ENCODE measurements at regions not wholly inside any gene's neighbourhood (a gene's known extent, or its start where the extent isn't known, plus 50 kb on each side); places are given as distances from the start of the nearest gene placed in this dataset.
A peak's percentile ranks its signal among the peaks of the same experiment; 100 is the strongest.

- Histone ChIP-seq H2BK15ac (ENCODE audit: low read depth, poor library complexity, severe bottlenecking) (no peak overlapping the region), H3K4me3 (ENCODE audit: insufficient read depth in 1 of 2, low read depth in 1 of 2, low read length in 2 of 2) (no peak overlapping the region), H3K27ac (ENCODE audit: low read length, poor library complexity, severe bottlenecking) (no peak overlapping the region), H4K91ac (ENCODE audit: low read length) (no peak overlapping the region), H3K27me3 (ENCODE audit: control insufficient read depth in 1 of 2, insufficient read depth in 1 of 2, low read length in 2 of 2) (peaks cover 0 to 2% of the 10 kb centered on the region in 2 experiments), H3K79me1 (replicated peaks; ENCODE audit: low read length, poor library complexity, severe bottlenecking) (no peaks in the 10 kb centered on the region), H3K18ac (ENCODE audit: low read depth in 1 of 2, low read length in 2 of 2) (no peak overlapping the region), H2AFZ (ENCODE audit: low read depth, low read length) (no peak overlapping the region), H2BK120ac (ENCODE audit: low read depth, low read length) (no peak overlapping the region), H3K4me2 (ENCODE audit: low read length, poor library complexity, severe bottlenecking) (no peak overlapping the region), H3K36me3 (ENCODE audit: control insufficient read depth in 1 of 2, insufficient read depth in 2 of 2, low read depth in 1 of 2, low read length in 2 of 2) (no peaks in the 10 kb centered on the region), H4K8ac (ENCODE audit: low read length) (no peak overlapping the region), H3K4ac (ENCODE audit: low read depth in 1 of 2, low read length in 2 of 2) (no peak overlapping the region), H2AK5ac (ENCODE audit: low read length, severe bottlenecking) (no peak overlapping the region), H3K9me3 (ENCODE audit: control insufficient read depth, low read length) (no peaks in the 10 kb centered on the region), H3K9ac (ENCODE audit: low read length) (no peak overlapping the region), H2BK5ac (ENCODE audit: low read depth, low read length, poor library complexity, severe bottlenecking) (no peak overlapping the region), H3K14ac (ENCODE audit: low read length in 2 of 2) (no peak overlapping the region), H3K4me1 (ENCODE audit: control insufficient read depth, insufficient read depth, low read depth, low read length) (no peaks in the 10 kb centered on the region), H2BK12ac (ENCODE audit: low read length in 2 of 2) (no peak overlapping the region), H3K23ac (ENCODE audit: low read length in 2 of 2) (no peak overlapping the region)
- DNase-seq: no peak
Measured at GRCh38 chr9:99486684-99487083, 264.6 kb downstream of the SEC61B start.

GRCh38 chr9:99488131-99489059, 266.3 kb downstream of the SEC61B start:
- Histone ChIP-seq H3K4me3 (ENCODE audit: insufficient read depth in 1 of 2, low read depth in 1 of 2, low read length in 2 of 2) (no peak overlapping the region), H4K8ac (ENCODE audit: low read length) (peak overlapping the region; percentile 21), H4K91ac (ENCODE audit: low read length) (no peak overlapping the region), H3K14ac (ENCODE audit: low read length in 2 of 2) (peak overlapping the region in 1 of 2 experiments; percentile 75), H3K27ac (ENCODE audit: low read length, poor library complexity, severe bottlenecking) (no peak overlapping the region), H3K9ac (ENCODE audit: low read length) (peak overlapping the region; percentile 3), H2BK12ac (ENCODE audit: low read length in 2 of 2) (no peak overlapping the region), H3K27me3 (ENCODE audit: control insufficient read depth in 1 of 2, insufficient read depth in 1 of 2, low read length in 2 of 2) (no peaks in the 10 kb centered on the region), H3K4me1 (ENCODE audit: control insufficient read depth, insufficient read depth, low read depth, low read length) (no peaks in the 10 kb centered on the region), H3K9me3 (ENCODE audit: control insufficient read depth, low read length) (no peaks in the 10 kb centered on the region), H3K23ac (ENCODE audit: low read length in 2 of 2) (no peak overlapping the region), H3K18ac (ENCODE audit: low read depth in 1 of 2, low read length in 2 of 2) (no peak overlapping the region), H3K4ac (ENCODE audit: low read depth in 1 of 2, low read length in 2 of 2) (peak overlapping the region in 1 of 2 experiments; percentile 64), H3K4me2 (ENCODE audit: low read length, poor library complexity, severe bottlenecking) (no peak overlapping the region), H2BK120ac (ENCODE audit: low read depth, low read length) (no peak overlapping the region), H3K36me3 (ENCODE audit: control insufficient read depth in 1 of 2, insufficient read depth in 2 of 2, low read depth in 1 of 2, low read length in 2 of 2) (no peaks in the 10 kb centered on the region), H2AK5ac (ENCODE audit: low read length, severe bottlenecking) (no peak overlapping the region), H3K79me1 (replicated peaks; ENCODE audit: low read length, poor library complexity, severe bottlenecking) (no peaks in the 10 kb centered on the region), H2AFZ (ENCODE audit: low read depth, low read length) (no peak overlapping the region), H2BK15ac (ENCODE audit: low read depth, poor library complexity, severe bottlenecking) (no peak overlapping the region), H2BK5ac (ENCODE audit: low read depth, low read length, poor library complexity, severe bottlenecking) (no peak overlapping the region)
- no peak for DNase-seq
- WGBS: 64% methylated on average over 6 of the region's 7 CpGs

GRCh38 chr9:99489060-99489413, 267.0 kb downstream of the SEC61B start:
- no peaks in the 10 kb centered on the region for H3K79me1 ChIP-seq (replicated peaks; ENCODE audit: low read length, poor library complexity, severe bottlenecking)
- H3K9ac ChIP-seq (ENCODE audit: low read length): peak overlapping the region; percentile 3
- H3K27me3 ChIP-seq (ENCODE audit: control insufficient read depth in 1 of 2, insufficient read depth in 1 of 2, low read length in 2 of 2): no peaks in the 10 kb centered on the region
- H2AK5ac ChIP-seq (ENCODE audit: low read length, severe bottlenecking): no peak overlapping the region
- H2BK12ac ChIP-seq (ENCODE audit: low read length in 2 of 2): no peak overlapping the region
- H2BK120ac ChIP-seq (ENCODE audit: low read depth, low read length): no peak overlapping the region
- no peak overlapping the region for H2BK5ac ChIP-seq (ENCODE audit: low read depth, low read length, poor library complexity, severe bottlenecking)
- peak; percentile 55 for DNase-seq
- no peak overlapping the region for H3K14ac ChIP-seq (ENCODE audit: low read length in 2 of 2)
- H3K4me1 ChIP-seq (ENCODE audit: control insufficient read depth, insufficient read depth, low read depth, low read length): no peaks in the 10 kb centered on the region
- no peak overlapping the region for H3K4me3 ChIP-seq (ENCODE audit: insufficient read depth in 1 of 2, low read depth in 1 of 2, low read length in 2 of 2)
- H3K27ac ChIP-seq (ENCODE audit: low read length, poor library complexity, severe bottlenecking): no peak overlapping the region
- no peak overlapping the region for H4K91ac ChIP-seq (ENCODE audit: low read length)
- no peak overlapping the region for H4K8ac ChIP-seq (ENCODE audit: low read length)
- no peak overlapping the region for H2BK15ac ChIP-seq (ENCODE audit: low read depth, poor library complexity, severe bottlenecking)
- H3K23ac ChIP-seq (ENCODE audit: low read length in 2 of 2): no peak overlapping the region
- no peak overlapping the region for H3K4me2 ChIP-seq (ENCODE audit: low read length, poor library complexity, severe bottlenecking)
- no peak overlapping the region for H3K18ac ChIP-seq (ENCODE audit: low read depth in 1 of 2, low read length in 2 of 2)
- no peak overlapping the region for H2AFZ ChIP-seq (ENCODE audit: low read depth, low read length)
- no peaks in the 10 kb centered on the region for H3K36me3 ChIP-seq (ENCODE audit: control insufficient read depth in 1 of 2, insufficient read depth in 2 of 2, low read depth in 1 of 2, low read length in 2 of 2)
- H3K9me3 ChIP-seq (ENCODE audit: control insufficient read depth, low read length): no peaks in the 10 kb centered on the region
- no peak overlapping the region for H3K4ac ChIP-seq (ENCODE audit: low read depth in 1 of 2, low read length in 2 of 2)

GRCh38 chr9:99490729-99491128, 268.6 kb downstream of the SEC61B start:
- H3K27me3 ChIP-seq (ENCODE audit: control insufficient read depth in 1 of 2, insufficient read depth in 1 of 2, low read length in 2 of 2): no peaks in the 10 kb centered on the region
- H3K27ac ChIP-seq (ENCODE audit: low read length, poor library complexity, severe bottlenecking): no peak overlapping the region
- H2AK5ac ChIP-seq (ENCODE audit: low read length, severe bottlenecking): no peak overlapping the region
- DNase-seq: peak; percentile 42
- no peak overlapping the region for H4K91ac ChIP-seq (ENCODE audit: low read length)
- no peaks in the 10 kb centered on the region for H3K79me1 ChIP-seq (replicated peaks; ENCODE audit: low read length, poor library complexity, severe bottlenecking)
- no peak overlapping the region for H4K8ac ChIP-seq (ENCODE audit: low read length)
- no peak overlapping the region for H3K4me3 ChIP-seq (ENCODE audit: insufficient read depth in 1 of 2, low read depth in 1 of 2, low read length in 2 of 2)
- no peak overlapping the region for H3K4me2 ChIP-seq (ENCODE audit: low read length, poor library complexity, severe bottlenecking)
- no peak overlapping the region for H3K18ac ChIP-seq (ENCODE audit: low read depth in 1 of 2, low read length in 2 of 2)
- no peak overlapping the region for H3K14ac ChIP-seq (ENCODE audit: low read length in 2 of 2)
- no peak overlapping the region for H2BK120ac ChIP-seq (ENCODE audit: low read depth, low read length)
- H3K4ac ChIP-seq (ENCODE audit: low read depth in 1 of 2, low read length in 2 of 2): no peak overlapping the region
- H3K4me1 ChIP-seq (ENCODE audit: control insufficient read depth, insufficient read depth, low read depth, low read length): no peaks in the 10 kb centered on the region
- no peak overlapping the region for H3K23ac ChIP-seq (ENCODE audit: low read length in 2 of 2)
- H2AFZ ChIP-seq (ENCODE audit: low read depth, low read length): no peak overlapping the region
- H2BK15ac ChIP-seq (ENCODE audit: low read depth, poor library complexity, severe bottlenecking): no peak overlapping the region
- H3K9ac ChIP-seq (ENCODE audit: low read length): no peak overlapping the region
- H2BK12ac ChIP-seq (ENCODE audit: low read length in 2 of 2): no peak overlapping the region
- no peak overlapping the region for H2BK5ac ChIP-seq (ENCODE audit: low read depth, low read length, poor library complexity, severe bottlenecking)
- WGBS: 80% methylated on average over 2 of the region's 3 CpGs
- no peaks in the 10 kb centered on the region for H3K36me3 ChIP-seq (ENCODE audit: control insufficient read depth in 1 of 2, insufficient read depth in 2 of 2, low read depth in 1 of 2, low read length in 2 of 2)
- no peaks in the 10 kb centered on the region for H3K9me3 ChIP-seq (ENCODE audit: control insufficient read depth, low read length)

All from mesenchymal stem cell (in vitro differentiated cells and primary cell).